Eye (tissue), 1 donor: ENCODE measurements at regions not wholly inside any gene's neighbourhood (a gene's known extent, or its start where the extent isn't known, plus 50 kb on each side); places are given as distances from the start of the nearest gene placed in this dataset.
"Not testable (repeated sequence)": the region's sequence is repeated elsewhere in the genome, so short reads cannot be mapped to it uniquely, and the experiment has no call there.

ENCODE experiments used
- DNase-seq: peaks from one replicate; pipeline ENCODE4 v3.0.0-alpha.2; 2015

GRCh38 chr12:124673801-124674617, 106.6 kb upstream of the NCOR2 start:
- peak; percentile 81 for DNase-seq

GRCh38 chr12:124669271-124669721, 101.9 kb upstream of the NCOR2 start:
- not testable (repeated sequence) for DNase-seq

GRCh38 chr12:124668602-124669001, 101.2 kb upstream of the NCOR2 start:
- DNase-seq: no peak

GRCh38 chr12:124667506-124668326, 100.3 kb upstream of the NCOR2 start:
- no peak for DNase-seq

GRCh38 chr12:124666722-124667259, 99.4 kb upstream of the NCOR2 start:
- DNase-seq: no peak

- no peak for DNase-seq
These were observed 98.1 kb upstream of the NCOR2 start for GRCh38 chr12:124665511-124665910.

GRCh38 chr12:124664395-124665111, 97.1 kb upstream of the NCOR2 start:
- no peak for DNase-seq

- DNase-seq: peak; percentile 51
These were observed 96.5 kb upstream of the NCOR2 start for GRCh38 chr12:124663771-124664366.

GRCh38 chr12:124663206-124663605, 95.8 kb upstream of the NCOR2 start:
- no peak for DNase-seq

- peak; percentile 81 for DNase-seq
These were observed 93.9 kb upstream of the NCOR2 start for GRCh38 chr12:124661341-124661740.

- peak; percentile 92 for DNase-seq
These were observed 93.4 kb upstream of the NCOR2 start for GRCh38 chr12:124660851-124661250.

- DNase-seq: no peak
These were observed 91.5 kb upstream of the NCOR2 start for GRCh38 chr12:124658806-124659402.

GRCh38 chr12:124658302-124658701, 90.9 kb upstream of the NCOR2 start:
- DNase-seq: no peak

- no peak for DNase-seq
These were observed 89.6 kb upstream of the NCOR2 start for GRCh38 chr12:124656947-124657434.

GRCh38 chr12:124655698-124656516, 88.5 kb upstream of the NCOR2 start:
- peak; percentile 98 for DNase-seq

- no peak for DNase-seq
These were observed 87.8 kb upstream of the NCOR2 start for GRCh38 chr12:124655048-124655697.

GRCh38 chr12:124654666-124655047, 87.2 kb upstream of the NCOR2 start:
- DNase-seq: no peak

- DNase-seq: no peak
These were observed 85.9 kb upstream of the NCOR2 start for GRCh38 chr12:124653169-124653931.

GRCh38 chr12:124652661-124653060, 85.2 kb upstream of the NCOR2 start:
- DNase-seq: no peak
